ENCODE measurements at regions not wholly inside any gene's neighbourhood (a gene's known extent, or its start where the extent isn't known, plus 50 kb on each side); places are given as distances from the start of the nearest gene placed in this dataset.
"Not testable (repeated sequence)": the region's sequence is repeated elsewhere in the genome, so short reads cannot be mapped to it uniquely, and the experiment has no call there.

- no peak overlapping the region for H3K27ac ChIP-seq
- H3K27me3 ChIP-seq, result peaks cover 53% of the 10 kb centered on the region
- no peak overlapping the region for H3K4me3 ChIP-seq
- peaks cover 0 to 12% (median 0%) of the 10 kb centered on the region in 3 donors for H3K4me1 ChIP-seq
- TF ChIP-seq EP300 (IDR thresholded peaks at IDR 0.05), result no peak
- no peak for TF ChIP-seq POLR2AphosphoS5 (IDR thresholded peaks at IDR 0.05)
- TF ChIP-seq POLR2A (IDR thresholded peaks at IDR 0.05), result no peak
- TF ChIP-seq, protein P1, sequence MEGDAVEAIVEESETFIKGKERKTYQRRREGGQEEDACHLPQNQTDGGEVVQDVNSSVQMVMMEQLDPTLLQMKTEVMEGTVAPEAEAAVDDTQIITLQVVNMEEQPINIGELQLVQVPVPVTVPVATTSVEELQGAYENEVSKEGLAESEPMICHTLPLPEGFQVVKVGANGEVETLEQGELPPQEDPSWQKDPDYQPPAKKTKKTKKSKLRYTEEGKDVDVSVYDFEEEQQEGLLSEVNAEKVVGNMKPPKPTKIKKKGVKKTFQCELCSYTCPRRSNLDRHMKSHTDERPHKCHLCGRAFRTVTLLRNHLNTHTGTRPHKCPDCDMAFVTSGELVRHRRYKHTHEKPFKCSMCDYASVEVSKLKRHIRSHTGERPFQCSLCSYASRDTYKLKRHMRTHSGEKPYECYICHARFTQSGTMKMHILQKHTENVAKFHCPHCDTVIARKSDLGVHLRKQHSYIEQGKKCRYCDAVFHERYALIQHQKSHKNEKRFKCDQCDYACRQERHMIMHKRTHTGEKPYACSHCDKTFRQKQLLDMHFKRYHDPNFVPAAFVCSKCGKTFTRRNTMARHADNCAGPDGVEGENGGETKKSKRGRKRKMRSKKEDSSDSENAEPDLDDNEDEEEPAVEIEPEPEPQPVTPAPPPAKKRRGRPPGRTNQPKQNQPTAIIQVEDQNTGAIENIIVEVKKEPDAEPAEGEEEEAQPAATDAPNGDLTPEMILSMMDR (IDR thresholded peaks at IDR 0.05), result no peak
- ATAC-seq, result no peak
- no peaks in the 10 kb centered on the region for H3K36me3 ChIP-seq
- WGBS, 2 donors (ENCODE audit: low coverage in 1 of 2), result 61 to 80% methylated on average over 1 to 4 of the region's 5 CpGs
- H3K9me3 ChIP-seq, result no peaks in the 10 kb centered on the region
These were observed 88.5 kb upstream of the SYT13 start for GRCh38 chr11:45374653-45375059.

DNA sequence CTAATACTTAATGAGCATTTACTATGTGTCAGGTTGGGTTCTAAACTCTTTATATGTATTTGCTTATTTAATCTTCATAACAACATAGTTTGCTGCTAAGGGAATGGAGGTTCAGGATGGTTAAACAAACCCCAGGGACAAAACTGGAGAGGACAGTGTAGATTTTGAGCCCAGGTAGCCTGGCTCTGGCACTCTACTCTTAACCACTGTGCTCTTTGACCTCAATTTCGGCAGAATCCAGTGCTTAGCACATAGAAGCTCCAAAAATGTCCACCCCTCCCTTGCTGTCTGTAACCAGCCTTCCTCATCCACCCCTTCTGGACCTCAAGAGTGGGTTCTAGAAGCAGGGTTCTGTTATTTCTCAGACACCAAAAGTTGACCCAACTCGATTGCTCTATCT is 88.0 kb upstream of the SYT13 start:
- H3K4me1 ChIP-seq, result peaks cover 0 to 12% (median 0%) of the 10 kb centered on the region in 3 donors
- H3K27me3 ChIP-seq, result peaks cover 59% of the 10 kb centered on the region
- no peaks in the 10 kb centered on the region for H3K36me3 ChIP-seq
- no peak overlapping the region for H3K27ac ChIP-seq
- H3K9me3 ChIP-seq, result no peaks in the 10 kb centered on the region
- TF ChIP-seq EP300 (IDR thresholded peaks at IDR 0.05), result no peak
- no peak for TF ChIP-seq POLR2A (IDR thresholded peaks at IDR 0.05)
- WGBS, 2 donors (ENCODE audit: low coverage in 1 of 2), result 75 to 80% methylated on average over 2 of the region's 2 CpGs
- ATAC-seq, result no peak
- H3K4me3 ChIP-seq, result no peak overlapping the region

DNA sequence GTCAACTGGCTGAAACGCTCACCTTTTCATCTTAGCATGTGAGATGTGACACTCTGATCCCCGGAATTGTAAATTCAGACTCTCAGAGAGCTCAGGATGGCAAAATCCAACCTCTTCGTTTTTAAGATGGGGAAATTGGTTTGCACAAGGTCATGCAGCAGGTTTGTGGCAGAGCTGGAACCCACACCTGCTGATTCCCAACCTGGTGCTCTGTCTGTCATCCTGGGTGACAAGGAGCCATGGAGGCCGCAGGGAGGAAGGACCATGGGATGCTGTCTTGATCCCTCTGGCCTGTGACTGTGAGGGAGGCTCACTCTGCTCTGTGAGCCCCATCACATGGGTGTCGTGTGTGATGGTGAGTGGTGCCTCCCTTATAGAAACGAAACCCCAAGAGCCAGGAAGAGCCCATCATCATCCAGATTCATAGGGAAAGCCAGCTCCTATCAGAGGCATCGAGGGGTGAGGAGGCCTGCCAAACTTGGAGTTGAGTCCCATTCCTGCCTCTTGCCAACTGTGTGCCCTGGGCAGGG is 87.4 kb upstream of the SYT13 start:
- Histone ChIP-seq H3K4me3 (no peak overlapping the region), H3K9me3 (no peaks in the 10 kb centered on the region), H3K36me3 (no peaks in the 10 kb centered on the region), H3K4me1 (peaks cover 0 to 12% (median 0%) of the 10 kb centered on the region in 3 donors), H3K27ac (no peak overlapping the region), H3K27me3 (peaks cover 64% of the 10 kb centered on the region)
- TF ChIP-seq EP300 (IDR thresholded peaks at IDR 0.05) (no peak), POLR2A (IDR thresholded peaks at IDR 0.05) (no peak), POLR2AphosphoS5 (IDR thresholded peaks at IDR 0.05) (no peak)
- TF ChIP-seq, protein P1 (IDR thresholded peaks at IDR 0.05), result no peak
- ATAC-seq, result no peak
- WGBS, 2 donors (ENCODE audit: low coverage in 1 of 2), result 75 to 79% methylated on average over 3 to 4 of the region's 7 CpGs

DNA sequence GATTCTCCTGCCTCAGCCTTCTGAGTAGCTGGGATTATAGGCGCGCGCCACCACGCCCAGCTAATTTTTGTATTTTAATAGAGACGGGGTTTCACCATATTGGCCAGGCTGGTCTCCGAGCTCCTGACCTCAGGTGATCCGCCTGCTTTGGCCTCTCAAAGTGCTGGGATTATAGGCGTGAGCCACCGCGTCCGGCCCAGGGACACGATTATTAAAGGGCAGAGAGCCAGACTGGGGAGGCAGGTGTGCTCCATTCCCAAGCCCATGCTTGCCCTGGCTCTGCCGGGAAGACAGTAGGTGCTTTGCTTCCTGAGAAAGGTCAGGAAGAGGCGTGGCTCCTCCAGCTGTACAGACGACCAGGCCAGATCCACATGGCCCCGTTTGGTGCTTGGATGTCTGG is 86.3 kb upstream of the SYT13 start:
- Histone ChIP-seq H3K27me3 (peaks cover 66% of the 10 kb centered on the region), H3K4me1 (peaks cover 0 to 12% (median 0%) of the 10 kb centered on the region in 3 donors)
- not testable (repeated sequence) for H3K4me3 ChIP-seq, H3K27ac ChIP-seq, H3K36me3 ChIP-seq, H3K9me3 ChIP-seq, ATAC-seq
- 90% methylated on average over 2 of the region's 16 CpGs; no CpG with 5 or more reads in 1 of the 2 donors for WGBS, 2 donors (ENCODE audit: low coverage in 1 of 2)

DNA sequence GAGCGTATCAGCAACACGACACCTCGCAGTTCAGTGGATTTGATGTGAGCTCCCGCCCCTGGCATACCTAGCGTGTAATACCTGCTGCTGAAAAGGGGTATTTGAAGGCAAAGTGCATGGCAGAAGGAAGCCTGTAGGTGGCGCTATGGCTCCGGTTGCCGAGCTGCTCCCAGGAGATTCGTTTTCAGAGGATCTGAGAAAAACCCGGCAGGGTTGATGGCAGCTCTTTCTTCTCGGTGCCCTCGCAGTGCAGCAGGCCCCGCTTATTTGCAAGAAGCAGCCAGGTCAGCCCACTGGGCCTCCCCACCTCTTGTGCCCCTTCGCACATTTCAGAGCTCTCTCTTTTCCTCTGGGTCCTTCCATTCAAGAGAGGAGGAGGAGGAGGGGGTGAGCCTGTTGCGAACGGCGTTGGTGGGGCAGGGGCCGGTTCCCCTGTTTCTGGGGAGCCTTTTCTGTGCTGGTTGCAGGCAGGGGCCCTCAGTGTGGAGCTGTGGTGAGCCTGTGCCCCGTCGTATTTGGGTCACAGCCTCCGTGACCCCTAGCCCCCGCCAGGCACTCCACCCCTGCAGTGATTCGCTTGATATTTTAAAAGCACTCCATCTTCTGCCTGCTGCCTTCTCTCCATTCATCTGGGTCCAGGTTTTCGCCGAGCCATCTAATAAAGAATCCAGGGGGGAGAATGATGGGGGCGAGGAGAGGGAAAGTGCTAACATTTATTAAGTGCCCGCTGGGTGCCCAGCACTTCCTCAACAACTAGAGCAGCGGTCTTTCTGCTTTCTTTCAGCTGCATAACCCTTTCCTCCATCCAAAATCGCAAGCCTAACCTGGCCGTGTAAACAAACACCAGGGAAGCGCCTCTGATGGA is 85.3 kb upstream of the SYT13 start:
- no peaks in the 10 kb centered on the region for H3K36me3 ChIP-seq
- peaks cover 64% of the 10 kb centered on the region for H3K27me3 ChIP-seq
- 46 to 83% methylated on average over 5 to 9 of the region's 31 CpGs for WGBS, 2 donors (ENCODE audit: low coverage in 1 of 2)
- ATAC-seq, result peak; percentile 46
- TF ChIP-seq, protein P1 (IDR thresholded peaks at IDR 0.05), result peak; percentile 52 to 87 (median 70)
- TF ChIP-seq EP300 (IDR thresholded peaks at IDR 0.05), result no peak
- no peaks in the 10 kb centered on the region for H3K9me3 ChIP-seq
- H3K27ac ChIP-seq, result no peak overlapping the region
- peak overlapping the region in 1 of 2 donors; percentile 23 for H3K4me3 ChIP-seq
- H3K4me1 ChIP-seq, result peaks cover 0 to 12% (median 0%) of the 10 kb centered on the region in 3 donors

DNA sequence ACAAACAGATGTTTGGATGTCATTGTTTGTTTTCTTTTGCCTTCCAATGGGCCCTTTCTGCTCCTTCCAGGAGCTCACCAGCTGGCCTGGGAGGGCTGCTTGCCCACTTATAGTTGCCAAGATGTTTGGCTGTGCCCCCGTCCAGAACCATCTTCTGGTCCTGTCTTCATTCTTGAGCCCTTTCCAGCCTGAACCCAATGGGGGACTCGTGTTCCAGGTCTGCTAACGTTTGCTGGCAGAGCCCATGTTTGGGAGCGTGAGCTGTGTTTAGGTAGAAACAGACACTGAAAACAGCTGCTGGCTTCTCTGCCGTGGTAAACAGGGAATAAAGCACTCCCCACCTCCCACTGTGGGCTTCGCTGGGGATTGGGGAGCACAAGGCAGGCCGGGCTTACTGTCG is 83.2 kb upstream of the SYT13 start:
- Histone ChIP-seq H3K4me1 (peaks cover 0 to 8% (median 0%) of the 10 kb centered on the region in 3 donors), H3K27me3 (peaks cover 50% of the 10 kb centered on the region), H3K27ac (no peak overlapping the region), H3K4me3 (no peak overlapping the region), H3K9me3 (no peaks in the 10 kb centered on the region), H3K36me3 (no peaks in the 10 kb centered on the region)
- no peak for TF ChIP-seq EP300 (IDR thresholded peaks at IDR 0.05)
- no peak for TF ChIP-seq POLR2AphosphoS5 (IDR thresholded peaks at IDR 0.05)
- TF ChIP-seq, protein P1 (IDR thresholded peaks at IDR 0.05), result no peak
- TF ChIP-seq POLR2A (IDR thresholded peaks at IDR 0.05), result no peak
- 0% methylated on average over 1 of the region's 8 CpGs; no CpG with 5 or more reads in 1 of the 2 donors for WGBS, 2 donors (ENCODE audit: low coverage in 1 of 2)
- ATAC-seq, result no peak

Measured in gastroesophageal sphincter (tissue), 4 donors.